GM19023 (cell line): ENCODE measurements at regions not wholly inside any gene's neighbourhood (a gene's known extent, or its start where the extent isn't known, plus 50 kb on each side); places are given as distances from the start of the nearest gene placed in this dataset.
A peak's percentile ranks its signal among the peaks of the same experiment; 100 is the strongest.
"Not testable (repeated sequence)": the region's sequence is repeated elsewhere in the genome, so short reads cannot be mapped to it uniquely, and the experiment has no call there.

Experiments used
- ATAC-seq: cut with Tn5 transposase; IDR thresholded peaks from one replicate; pipeline ENCODE4 v1.9.1; 2021; ENCODE audit warnings: mild to moderate bottlenecking, moderate library complexity; ENCODE audit not compliant: unreplicated experiment

- no peak for ATAC-seq
Observed at GRCh38 chr5:69000949-69001348, 92.9 kb upstream of the SLC30A5 start.

DNA sequence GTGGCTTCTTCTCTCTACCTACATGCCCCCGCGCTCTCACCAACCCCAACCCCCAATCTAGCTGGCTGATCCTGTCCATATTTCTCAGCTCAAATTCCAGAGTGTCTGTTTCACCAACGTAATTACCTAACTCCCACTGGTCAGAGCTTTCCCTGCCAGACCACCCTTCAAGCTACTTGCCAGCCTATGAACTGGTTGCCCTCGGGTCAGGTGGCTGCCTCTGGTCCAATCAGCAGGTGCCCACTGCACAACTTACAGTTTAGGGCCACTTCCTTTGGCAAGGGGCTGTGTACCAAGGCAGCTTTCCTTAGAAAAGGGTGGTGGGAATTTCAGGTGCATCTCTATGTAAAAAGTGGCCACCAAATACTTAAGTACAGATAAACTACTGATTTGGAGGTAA, 92.2 kb upstream of the SLC30A5 start:
- ATAC-seq = no peak

- no peak for ATAC-seq
Observed at GRCh38 chr5:69004127-69004526, 89.7 kb upstream of the SLC30A5 start.

GRCh38 chr5:69004676-69005075, 89.1 kb upstream of the SLC30A5 start:
- no peak for ATAC-seq

- no peak for ATAC-seq
Observed at GRCh38 chr5:69006030-69006429, 87.8 kb upstream of the SLC30A5 start.

- no peak for ATAC-seq
Observed at GRCh38 chr5:69007163-69007562, 86.7 kb upstream of the SLC30A5 start.

- peak; percentile 91 for ATAC-seq
Observed at GRCh38 chr5:69007726-69008368, 86.0 kb upstream of the SLC30A5 start.

- no peak for ATAC-seq
Observed at GRCh38 chr5:69010476-69010875, 83.3 kb upstream of the SLC30A5 start.

DNA sequence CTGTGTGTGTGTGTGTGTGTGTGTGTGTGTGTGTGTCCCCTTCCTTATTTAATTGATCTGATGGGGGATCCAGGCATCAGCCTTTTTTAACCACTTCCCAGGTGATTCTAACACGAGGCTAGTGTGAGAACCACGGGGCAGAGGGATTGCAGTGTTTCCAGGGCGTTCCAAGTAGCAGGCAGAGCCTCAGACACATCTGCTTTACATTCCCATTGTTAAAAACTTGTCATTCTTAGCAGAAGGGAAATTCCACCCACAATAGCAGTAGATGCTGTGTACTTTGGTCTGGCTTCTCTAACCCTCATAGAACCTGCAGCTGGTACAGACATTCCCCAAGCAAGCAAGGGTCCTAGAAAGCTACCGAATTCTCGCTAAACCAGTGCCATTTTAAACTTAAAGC, 81.9 kb upstream of the SLC30A5 start:
- no peak for ATAC-seq

DNA sequence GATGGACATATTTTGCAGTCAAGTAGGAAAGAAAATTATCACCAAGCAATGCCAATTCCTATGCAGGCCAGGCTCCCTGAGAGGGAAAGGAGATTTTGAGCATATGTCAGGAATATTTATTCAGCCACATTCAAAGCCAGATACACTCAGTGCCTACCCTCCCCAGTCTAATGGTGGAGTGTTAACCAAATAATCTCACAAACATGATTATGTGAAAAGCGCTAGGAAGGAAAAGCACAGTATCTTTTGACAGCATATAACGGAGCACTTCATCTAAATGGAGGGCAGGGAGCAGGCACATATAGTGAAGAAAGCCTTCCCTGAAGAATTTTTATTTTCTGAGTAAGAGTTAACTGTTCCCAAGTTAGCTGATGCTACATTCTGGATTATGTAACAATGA, 80.3 kb upstream of the SLC30A5 start:
- ATAC-seq = no peak

- not testable (repeated sequence) for ATAC-seq
Observed at GRCh38 chr5:69014007-69014406, 79.8 kb upstream of the SLC30A5 start.

DNA sequence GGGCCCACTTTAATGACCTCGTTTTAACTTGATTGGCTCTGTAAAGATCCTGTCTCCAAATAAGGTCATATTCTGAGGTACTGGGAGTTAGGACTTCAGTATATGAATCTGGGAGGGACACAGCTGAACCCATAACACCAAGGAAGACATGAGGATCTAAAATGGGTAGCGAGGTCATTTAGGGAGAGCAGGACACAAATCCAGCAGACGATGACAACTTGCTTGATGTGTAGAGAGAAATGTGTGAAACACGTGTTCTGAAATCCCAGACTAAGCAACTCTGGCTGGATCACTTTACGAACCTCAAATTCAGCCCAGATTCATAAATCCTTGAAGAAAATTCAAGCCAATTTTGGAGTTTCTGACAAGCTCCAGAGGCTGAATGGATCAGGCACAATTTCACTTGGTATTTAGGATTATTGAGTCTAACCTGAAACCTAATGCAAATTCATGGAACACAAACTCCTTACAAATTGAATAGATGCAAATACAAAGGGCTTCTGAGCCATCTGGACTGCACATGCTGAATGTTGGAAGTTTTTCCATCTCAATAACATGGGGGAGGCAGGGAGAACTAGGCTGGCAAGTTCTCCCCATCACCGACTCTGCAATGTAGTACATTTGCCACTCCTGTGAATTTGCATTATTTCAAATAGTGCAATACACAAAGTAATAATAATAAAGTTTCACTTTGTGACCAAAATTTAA, 74.0 kb upstream of the SLC30A5 start:
- ATAC-seq = no peak

GRCh38 chr5:69024241-69024651, 69.6 kb upstream of the SLC30A5 start:
- ATAC-seq = no peak

DNA sequence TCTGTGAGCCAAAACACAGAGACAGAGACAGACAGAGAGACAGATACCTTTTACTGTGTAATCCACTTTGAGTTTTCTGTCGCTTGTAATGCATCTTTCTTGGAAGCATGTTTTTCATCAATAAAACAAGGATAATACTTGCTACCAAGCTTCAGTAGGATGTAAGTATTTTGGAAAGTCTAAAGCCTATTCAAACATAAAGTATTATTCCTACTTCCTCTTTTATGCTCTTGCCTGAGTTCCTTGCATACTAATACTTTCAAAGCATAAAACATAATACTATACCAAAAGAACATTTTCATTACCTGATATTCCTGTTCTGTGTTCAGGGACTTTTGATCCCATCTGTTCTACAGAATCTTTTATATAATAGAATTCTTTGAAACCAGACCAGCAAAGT, 64.5 kb upstream of the SLC30A5 start:
- ATAC-seq = no peak

DNA sequence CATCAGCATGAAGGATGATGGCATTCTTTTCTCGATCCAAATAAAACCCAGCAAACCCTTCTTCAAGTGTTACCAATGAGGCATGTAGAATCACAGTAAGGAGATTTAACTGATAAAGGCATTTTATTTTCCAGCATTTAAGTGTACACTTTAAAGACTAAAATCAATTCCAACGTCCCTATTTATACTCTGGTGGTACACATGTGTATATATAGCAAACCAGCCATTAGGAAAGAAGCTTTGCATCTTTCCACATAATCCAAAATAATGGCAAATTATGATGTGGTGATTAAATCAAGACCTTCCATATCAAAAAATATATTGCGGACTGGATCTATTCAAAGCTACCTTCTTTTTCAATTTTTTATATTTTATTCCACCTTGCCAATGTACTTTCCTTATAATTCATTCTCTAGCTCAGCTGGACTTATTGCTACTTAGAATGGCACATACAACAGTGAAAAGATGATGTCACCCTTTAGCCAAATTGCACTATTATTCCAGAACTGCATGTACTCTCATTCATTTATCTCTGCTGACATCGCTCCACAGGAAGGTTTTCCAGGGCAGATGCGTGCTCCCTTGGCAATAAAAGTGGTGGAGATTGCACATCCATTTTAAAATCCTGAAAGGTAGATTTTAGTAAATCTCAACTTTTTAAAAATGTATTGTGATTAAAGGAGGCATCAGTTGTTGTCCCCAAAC, 63.3 kb upstream of the SLC30A5 start:
- ATAC-seq = no peak

DNA sequence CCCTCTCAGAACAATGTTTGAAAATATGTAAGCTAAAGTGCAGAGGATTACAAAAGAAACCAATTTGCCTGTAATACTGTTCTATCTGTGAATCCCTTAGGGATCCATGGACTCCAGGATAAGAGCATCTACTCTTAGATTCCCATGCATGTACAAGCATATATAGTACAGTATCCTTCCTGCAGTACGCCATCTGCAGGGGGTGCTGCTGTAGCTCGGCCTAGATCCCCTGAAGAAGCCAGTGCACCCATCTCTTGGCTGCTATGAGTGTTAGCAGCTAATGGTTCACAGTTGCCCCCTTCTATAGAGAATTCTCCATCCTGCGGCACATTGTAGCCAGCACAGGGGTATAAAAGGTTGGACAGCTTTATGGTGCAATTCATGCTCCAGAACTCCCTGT, 61.8 kb upstream of the SLC30A5 start:
- no peak for ATAC-seq

DNA sequence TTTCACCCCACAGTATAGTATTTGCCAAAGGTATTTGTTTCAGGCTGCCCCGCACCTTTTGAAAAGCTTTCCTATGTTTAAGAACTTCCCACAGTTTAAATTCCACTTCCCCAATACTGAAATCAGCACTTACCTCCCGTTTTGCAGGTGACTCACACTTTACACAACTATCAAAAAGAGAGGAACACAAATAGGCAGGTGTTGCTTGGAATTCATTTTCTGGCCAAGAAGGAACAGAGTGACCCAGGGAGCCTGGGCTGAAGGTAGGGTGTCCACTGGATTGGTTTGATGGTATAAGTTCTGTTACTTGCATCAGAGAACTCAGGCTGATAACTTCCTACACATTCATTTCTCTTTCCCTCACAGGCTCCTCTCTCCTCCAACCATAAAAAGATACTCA, 60.1 kb upstream of the SLC30A5 start:
- no peak for ATAC-seq

DNA sequence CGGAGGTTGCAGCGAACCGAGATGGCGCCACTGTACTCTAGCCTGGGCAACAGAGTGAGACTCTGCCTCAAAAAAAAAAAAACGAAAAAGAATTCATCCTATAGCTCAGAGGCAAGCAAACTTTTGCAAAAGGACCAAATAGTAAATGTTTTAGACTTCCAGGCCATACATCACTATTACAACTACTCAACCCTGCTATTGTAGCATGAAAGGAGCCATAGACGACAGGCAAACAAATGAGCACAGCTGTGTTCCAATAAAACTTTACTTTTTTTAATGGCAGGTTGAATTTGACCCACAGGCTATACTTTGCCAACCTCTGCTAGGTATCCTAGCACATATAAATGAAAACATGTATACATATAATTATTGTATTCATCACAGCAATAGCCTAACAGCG, 58.9 kb upstream of the SLC30A5 start:
- no peak for ATAC-seq

- ATAC-seq = no peak
Observed at GRCh38 chr5:69035665-69036064, 58.1 kb upstream of the SLC30A5 start.

DNA sequence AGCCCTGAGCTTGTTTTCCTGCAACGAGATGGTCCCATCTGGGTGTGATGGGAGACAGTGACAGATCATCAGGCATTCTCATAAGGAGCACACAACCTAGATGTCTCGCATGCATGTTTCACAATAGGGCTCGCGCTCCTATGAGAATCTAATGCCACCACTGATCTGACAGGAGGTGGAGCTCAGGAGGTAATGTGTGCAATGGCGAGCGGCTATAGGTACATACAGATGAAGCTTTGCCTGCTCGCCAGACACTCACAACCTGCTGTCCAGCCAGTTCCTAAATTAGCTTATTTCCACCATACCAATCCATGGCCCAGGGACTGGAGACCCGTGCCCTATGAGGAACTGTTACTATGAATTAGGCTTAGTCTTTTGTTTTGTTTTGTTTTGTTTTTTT, 55.3 kb upstream of the SLC30A5 start:
- no peak for ATAC-seq

GRCh38 chr5:69039829-69040228, 54.0 kb upstream of the SLC30A5 start:
- no peak for ATAC-seq

DNA sequence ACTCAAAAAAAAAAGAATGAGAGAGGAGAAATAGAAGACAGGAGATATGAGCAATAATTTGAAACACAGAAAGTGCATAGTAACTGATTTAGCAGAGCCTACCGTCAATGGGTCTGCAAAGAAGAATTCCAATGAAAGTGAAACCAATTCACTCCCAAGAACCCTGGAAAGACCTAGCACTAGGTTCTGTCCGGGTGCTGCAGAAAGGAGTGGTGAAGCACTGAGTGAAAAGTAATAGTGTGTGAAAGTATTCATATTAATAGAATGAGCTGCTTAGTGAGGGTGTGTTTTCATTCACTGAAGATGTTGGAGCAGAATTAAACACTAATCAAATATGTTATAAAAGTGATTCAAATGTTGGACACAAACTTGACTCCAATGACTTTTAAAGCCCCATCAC, 51.3 kb upstream of the SLC30A5 start:
- peak; percentile 25 for ATAC-seq
